ENCODE measurements at regions not wholly inside any gene's neighbourhood (a gene's known extent, or its start where the extent isn't known, plus 50 kb on each side); places are given as distances from the start of the nearest gene placed in this dataset.

DNA sequence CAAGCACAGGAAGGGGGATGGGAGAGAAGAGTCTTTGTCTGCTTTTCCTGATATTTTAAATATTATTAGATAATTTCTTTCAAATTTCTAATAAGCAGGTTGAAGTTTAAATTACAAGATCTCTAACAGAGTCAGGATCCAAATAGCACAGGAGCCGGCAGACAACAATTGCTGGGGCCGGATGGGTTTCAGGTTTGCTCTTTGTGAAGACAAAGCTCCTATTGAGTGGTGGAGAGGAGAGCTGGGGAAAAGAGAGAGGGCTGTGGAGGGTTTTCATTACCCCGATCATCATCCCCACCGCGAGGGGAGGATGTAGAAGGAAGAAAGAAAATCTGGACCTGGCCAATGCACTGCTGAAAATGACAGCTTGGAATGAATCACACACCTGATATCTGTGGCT, 197.3 kb downstream of the SOX9 start:
- no peaks in the 10 kb centered on the region for H3K9me3 ChIP-seq
- intact Hi-C loops (cut with DNase I) = no loop called here
- TF ChIP-seq POLR2AphosphoS5 (IDR thresholded peaks at IDR 0.05; ENCODE audit: insufficient read depth in 1 of 2, low read depth in 1 of 2) (no peak), POLR2A (IDR thresholded peaks at IDR 0.05) (no peak)
- TF ChIP-seq, protein P1, sequence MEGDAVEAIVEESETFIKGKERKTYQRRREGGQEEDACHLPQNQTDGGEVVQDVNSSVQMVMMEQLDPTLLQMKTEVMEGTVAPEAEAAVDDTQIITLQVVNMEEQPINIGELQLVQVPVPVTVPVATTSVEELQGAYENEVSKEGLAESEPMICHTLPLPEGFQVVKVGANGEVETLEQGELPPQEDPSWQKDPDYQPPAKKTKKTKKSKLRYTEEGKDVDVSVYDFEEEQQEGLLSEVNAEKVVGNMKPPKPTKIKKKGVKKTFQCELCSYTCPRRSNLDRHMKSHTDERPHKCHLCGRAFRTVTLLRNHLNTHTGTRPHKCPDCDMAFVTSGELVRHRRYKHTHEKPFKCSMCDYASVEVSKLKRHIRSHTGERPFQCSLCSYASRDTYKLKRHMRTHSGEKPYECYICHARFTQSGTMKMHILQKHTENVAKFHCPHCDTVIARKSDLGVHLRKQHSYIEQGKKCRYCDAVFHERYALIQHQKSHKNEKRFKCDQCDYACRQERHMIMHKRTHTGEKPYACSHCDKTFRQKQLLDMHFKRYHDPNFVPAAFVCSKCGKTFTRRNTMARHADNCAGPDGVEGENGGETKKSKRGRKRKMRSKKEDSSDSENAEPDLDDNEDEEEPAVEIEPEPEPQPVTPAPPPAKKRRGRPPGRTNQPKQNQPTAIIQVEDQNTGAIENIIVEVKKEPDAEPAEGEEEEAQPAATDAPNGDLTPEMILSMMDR (IDR thresholded peaks at IDR 0.05) = no peak
- H3K27ac ChIP-seq = no peak overlapping the region
- H3K27me3 ChIP-seq = no peaks in the 10 kb centered on the region
- DNase-seq (ENCODE audit: extremely low spot score in 2 of 2) = no peak
- H3K36me3 ChIP-seq = no peaks in the 10 kb centered on the region
- H3K4me1 ChIP-seq = no peaks in the 10 kb centered on the region
- H3K4me3 ChIP-seq = no peak overlapping the region

DNA sequence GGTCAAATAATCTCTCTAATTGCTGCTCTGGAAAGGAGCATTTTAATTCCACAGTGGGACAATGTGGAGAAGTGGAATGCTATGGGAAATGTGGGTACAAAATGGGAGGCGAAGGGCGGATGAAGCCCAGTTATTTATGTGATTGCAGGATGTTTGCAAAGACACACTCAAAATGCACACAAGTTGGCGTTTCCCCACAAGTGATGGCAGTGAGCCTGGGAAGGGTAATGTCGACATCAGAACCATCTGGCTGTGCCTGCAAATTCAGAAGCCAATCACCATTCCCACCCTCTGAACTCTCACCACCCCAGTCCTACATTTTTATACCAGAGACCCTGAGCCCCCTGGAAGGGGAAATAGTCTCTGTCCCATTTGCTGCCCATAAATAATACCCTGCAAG, 201.1 kb downstream of the SOX9 start:
- DNase-seq (ENCODE audit: extremely low spot score in 2 of 2) = no peak
- H3K27ac ChIP-seq = no peak overlapping the region
- intact Hi-C loops (cut with DNase I) = no loop called here

DNA sequence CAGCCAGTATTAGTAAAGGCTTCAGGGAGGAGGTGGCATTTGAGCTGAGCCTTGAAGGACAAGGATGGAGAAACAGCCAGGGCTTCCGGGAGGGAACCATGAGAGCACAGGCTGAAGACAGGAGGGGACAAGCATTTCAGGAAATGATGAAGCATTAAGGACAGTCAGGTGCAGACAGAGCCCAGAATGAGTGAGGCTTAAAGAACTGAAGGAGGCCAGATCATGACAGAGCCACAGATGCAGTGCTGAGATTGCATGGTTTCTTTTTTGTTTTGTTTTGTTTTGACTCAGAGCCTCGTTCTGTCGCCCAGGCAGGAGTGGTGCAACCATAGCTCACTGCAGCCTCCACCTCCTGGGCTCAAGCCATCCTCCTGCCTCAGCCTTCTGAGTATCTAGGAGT, 211.5 kb downstream of the SOX9 start:
- TF ChIP-seq POLR2A (IDR thresholded peaks at IDR 0.05) (no peak), POLR2AphosphoS5 (IDR thresholded peaks at IDR 0.05; ENCODE audit: insufficient read depth in 1 of 2, low read depth in 1 of 2) (no peak)
- TF ChIP-seq, protein P1 (IDR thresholded peaks at IDR 0.05) = no peak
- intact Hi-C loops (cut with DNase I) = no loop called here
- no peak for DNase-seq (ENCODE audit: extremely low spot score in 2 of 2)
- Histone ChIP-seq H3K9me3 (no peaks in the 10 kb centered on the region), H3K36me3 (no peaks in the 10 kb centered on the region), H3K27me3 (no peaks in the 10 kb centered on the region), H3K27ac (no peak overlapping the region), H3K4me3 (no peak overlapping the region), H3K4me1 (no peaks in the 10 kb centered on the region)

More for the DNA sequence above, 201.1 kb downstream of the SOX9 start:
- no peaks in the 10 kb centered on the region for H3K9me3 ChIP-seq
- no peak overlapping the region for H3K4me3 ChIP-seq
- no peaks in the 10 kb centered on the region for H3K36me3 ChIP-seq
- TF ChIP-seq POLR2A (IDR thresholded peaks at IDR 0.05) = no peak
- TF ChIP-seq POLR2AphosphoS5 (IDR thresholded peaks at IDR 0.05; ENCODE audit: insufficient read depth in 1 of 2, low read depth in 1 of 2) = no peak
- TF ChIP-seq, protein P1 (IDR thresholded peaks at IDR 0.05) = no peak
- no peaks in the 10 kb centered on the region for H3K27me3 ChIP-seq
- H3K4me1 ChIP-seq = no peaks in the 10 kb centered on the region

DNA sequence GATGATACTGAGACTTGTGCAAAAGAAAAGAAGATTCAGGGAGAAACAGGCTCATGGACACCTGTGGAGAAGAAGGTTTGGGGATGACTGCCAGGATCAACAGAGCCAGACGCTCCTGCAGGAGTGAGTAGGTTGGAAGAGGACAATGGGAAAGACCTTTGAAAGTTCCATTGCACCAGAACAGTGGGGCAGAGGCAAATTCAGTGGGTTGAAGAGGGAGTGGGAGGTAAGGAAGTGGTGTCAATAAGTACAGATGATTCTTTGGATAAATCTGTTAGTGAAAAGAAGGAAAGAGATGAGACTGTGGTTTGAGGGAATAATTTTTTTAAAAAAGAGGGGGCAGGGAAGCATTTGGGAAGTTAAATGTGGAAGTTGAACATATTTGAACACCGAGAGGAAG, 212.8 kb downstream of the SOX9 start:
- H3K4me1 ChIP-seq = peaks cover 3% of the 10 kb centered on the region
- TF ChIP-seq POLR2AphosphoS5 (IDR thresholded peaks at IDR 0.05; ENCODE audit: insufficient read depth in 1 of 2, low read depth in 1 of 2) (no peak), POLR2A (IDR thresholded peaks at IDR 0.05) (no peak)
- TF ChIP-seq, protein P1 (IDR thresholded peaks at IDR 0.05) = no peak
- H3K36me3 ChIP-seq = no peaks in the 10 kb centered on the region
- H3K27me3 ChIP-seq = no peaks in the 10 kb centered on the region
- no peak overlapping the region for H3K27ac ChIP-seq
- no peaks in the 10 kb centered on the region for H3K9me3 ChIP-seq
- intact Hi-C loops (cut with DNase I) = no loop called here
- DNase-seq (ENCODE audit: extremely low spot score in 2 of 2) = no peak
- no peak overlapping the region for H3K4me3 ChIP-seq

DNA sequence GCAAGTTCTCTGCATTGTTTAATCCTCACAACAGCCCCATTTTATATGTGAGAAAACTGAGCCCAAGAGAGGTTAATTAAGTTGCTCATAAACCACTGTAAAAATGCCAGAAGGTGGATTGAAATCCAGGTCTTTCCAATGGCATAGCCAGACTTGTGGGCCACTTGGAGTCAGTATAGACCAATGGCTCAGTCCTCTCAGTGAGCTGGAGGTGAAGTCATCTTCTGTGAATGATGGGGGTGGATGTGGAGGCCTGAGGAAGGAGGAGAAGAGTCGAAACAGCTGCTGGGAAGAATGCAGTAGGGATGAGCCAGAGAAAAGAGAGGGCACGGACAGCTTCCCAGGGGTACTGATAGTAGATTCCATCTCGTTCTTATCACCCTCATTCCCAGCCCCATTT, 213.4 kb downstream of the SOX9 start:
- intact Hi-C loops (cut with DNase I) = no loop called here
- no peak overlapping the region for H3K4me3 ChIP-seq
- H3K9me3 ChIP-seq = no peaks in the 10 kb centered on the region
- H3K27me3 ChIP-seq = no peaks in the 10 kb centered on the region
- no peak for DNase-seq (ENCODE audit: extremely low spot score in 2 of 2)
- no peak for TF ChIP-seq POLR2A (IDR thresholded peaks at IDR 0.05)
- TF ChIP-seq, protein P1 (IDR thresholded peaks at IDR 0.05) = no peak
- no peak for TF ChIP-seq POLR2AphosphoS5 (IDR thresholded peaks at IDR 0.05; ENCODE audit: insufficient read depth in 1 of 2, low read depth in 1 of 2)
- peaks cover 8% of the 10 kb centered on the region for H3K4me1 ChIP-seq
- no peaks in the 10 kb centered on the region for H3K36me3 ChIP-seq
- no peak overlapping the region for H3K27ac ChIP-seq

Measured in vagina (tissue), 2 donors.